ENCODE measurements at regions not wholly inside any gene's neighbourhood (a gene's known extent, or its start where the extent isn't known, plus 50 kb on each side); places are given as distances from the start of the nearest gene placed in this dataset.

DNA sequence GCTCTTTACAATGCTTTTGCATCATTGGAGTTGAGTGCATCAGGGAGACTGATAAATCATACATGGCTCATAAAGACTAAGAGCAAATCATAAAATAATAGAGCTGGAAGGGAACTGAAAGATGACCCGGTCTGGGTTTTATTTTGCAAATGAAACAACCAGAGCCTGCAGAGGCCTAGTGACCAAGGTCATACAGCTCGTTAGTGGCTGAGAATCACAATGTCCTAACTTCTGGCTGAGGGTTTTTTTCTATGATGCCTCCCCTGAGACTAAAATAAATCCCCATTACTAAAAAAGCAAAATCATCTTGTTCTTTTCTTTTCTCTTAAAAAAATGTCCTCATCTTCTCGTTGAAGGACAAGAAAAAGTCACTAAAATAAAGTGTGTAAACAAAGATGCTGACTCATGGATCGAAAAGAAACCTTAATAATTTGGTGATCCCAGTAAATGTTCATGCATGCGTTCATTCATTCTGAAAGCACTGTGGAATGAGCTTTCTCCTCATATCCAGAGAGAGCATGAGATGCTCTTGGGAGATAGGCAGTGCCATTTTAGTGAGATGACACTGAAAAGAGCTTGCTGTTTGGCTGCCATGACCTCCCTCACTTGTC, 107.8 kb upstream of the PHYHIPL start:
- H3K36me3 ChIP-seq, result no peaks in the 10 kb centered on the region
- no peak overlapping the region for H3K27ac ChIP-seq
- ATAC-seq (no peak), DNase-seq (no peak)
- TF ChIP-seq, protein P1, sequence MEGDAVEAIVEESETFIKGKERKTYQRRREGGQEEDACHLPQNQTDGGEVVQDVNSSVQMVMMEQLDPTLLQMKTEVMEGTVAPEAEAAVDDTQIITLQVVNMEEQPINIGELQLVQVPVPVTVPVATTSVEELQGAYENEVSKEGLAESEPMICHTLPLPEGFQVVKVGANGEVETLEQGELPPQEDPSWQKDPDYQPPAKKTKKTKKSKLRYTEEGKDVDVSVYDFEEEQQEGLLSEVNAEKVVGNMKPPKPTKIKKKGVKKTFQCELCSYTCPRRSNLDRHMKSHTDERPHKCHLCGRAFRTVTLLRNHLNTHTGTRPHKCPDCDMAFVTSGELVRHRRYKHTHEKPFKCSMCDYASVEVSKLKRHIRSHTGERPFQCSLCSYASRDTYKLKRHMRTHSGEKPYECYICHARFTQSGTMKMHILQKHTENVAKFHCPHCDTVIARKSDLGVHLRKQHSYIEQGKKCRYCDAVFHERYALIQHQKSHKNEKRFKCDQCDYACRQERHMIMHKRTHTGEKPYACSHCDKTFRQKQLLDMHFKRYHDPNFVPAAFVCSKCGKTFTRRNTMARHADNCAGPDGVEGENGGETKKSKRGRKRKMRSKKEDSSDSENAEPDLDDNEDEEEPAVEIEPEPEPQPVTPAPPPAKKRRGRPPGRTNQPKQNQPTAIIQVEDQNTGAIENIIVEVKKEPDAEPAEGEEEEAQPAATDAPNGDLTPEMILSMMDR (IDR thresholded peaks at IDR 0.05), result no peak
- H3K9me3 ChIP-seq, result no peaks in the 10 kb centered on the region
- no peaks in the 10 kb centered on the region for H3K27me3 ChIP-seq
- intact Hi-C loops (cut with DNase I), result no loop called here
- H3K4me3 ChIP-seq, result no peak overlapping the region
- no peaks in the 10 kb centered on the region for H3K4me1 ChIP-seq

DNA sequence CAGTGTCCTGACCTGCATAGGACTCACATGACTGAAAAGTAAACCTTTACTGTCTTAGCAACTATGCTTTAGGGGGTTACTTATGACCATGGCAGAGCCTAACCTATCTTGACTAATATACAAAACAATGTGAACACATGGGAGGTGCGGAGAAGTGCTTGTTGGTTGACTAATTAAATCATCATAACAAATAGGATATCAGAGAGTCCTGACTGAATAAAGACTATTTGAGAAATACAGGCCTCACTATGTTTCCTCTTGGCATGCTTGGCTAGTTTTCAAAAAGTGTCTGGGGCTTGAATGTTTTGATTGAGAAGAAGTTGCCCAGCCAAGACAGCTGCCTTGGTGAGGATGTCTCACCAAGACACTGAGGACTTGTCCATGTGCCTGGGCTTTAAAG, 104.4 kb upstream of the PHYHIPL start:
- ATAC-seq (no peak), DNase-seq (no peak)
- TF ChIP-seq, protein P1 (IDR thresholded peaks at IDR 0.05), result no peak
- no peaks in the 10 kb centered on the region for H3K4me1 ChIP-seq
- no peak overlapping the region for H3K4me3 ChIP-seq
- no peaks in the 10 kb centered on the region for H3K27me3 ChIP-seq
- H3K27ac ChIP-seq, result no peak overlapping the region
- intact Hi-C loops (cut with DNase I), result no loop called here
- no peaks in the 10 kb centered on the region for H3K36me3 ChIP-seq
- H3K9me3 ChIP-seq, result no peaks in the 10 kb centered on the region

- TF ChIP-seq, protein P1 (IDR thresholded peaks at IDR 0.05), result no peak
- no peaks in the 10 kb centered on the region for H3K27me3 ChIP-seq
- H3K4me1 ChIP-seq, result no peaks in the 10 kb centered on the region
- H3K36me3 ChIP-seq, result no peaks in the 10 kb centered on the region
- no peak overlapping the region for H3K27ac ChIP-seq
- DNase-seq (no peak), ATAC-seq (peak; percentile 65)
- H3K9me3 ChIP-seq, result no peaks in the 10 kb centered on the region
- intact Hi-C loops (cut with DNase I), result no loop called here
- H3K4me3 ChIP-seq, result no peak overlapping the region
Measured at GRCh38 chr10:59073456-59074053, 102.9 kb upstream of the PHYHIPL start.

- ATAC-seq, result no peak
- intact Hi-C loops (cut with DNase I), result no loop called here
- no peak for DNase-seq
- Histone ChIP-seq H3K27me3 (no peaks in the 10 kb centered on the region), H3K27ac (no peak overlapping the region), H3K4me1 (no peaks in the 10 kb centered on the region), H3K4me3 (no peak overlapping the region), H3K9me3 (no peaks in the 10 kb centered on the region), H3K36me3 (no peaks in the 10 kb centered on the region)
- TF ChIP-seq, protein P1 (IDR thresholded peaks at IDR 0.05), result no peak
Measured at GRCh38 chr10:59075576-59075975, 100.9 kb upstream of the PHYHIPL start.

GRCh38 chr10:59077855-59078254, 98.6 kb upstream of the PHYHIPL start:
- H3K4me3 ChIP-seq, result no peak overlapping the region
- H3K4me1 ChIP-seq, result no peaks in the 10 kb centered on the region
- no peak overlapping the region for H3K27ac ChIP-seq
- H3K27me3 ChIP-seq, result no peaks in the 10 kb centered on the region
- intact Hi-C loops (cut with DNase I), result no loop called here
- H3K9me3 ChIP-seq, result no peaks in the 10 kb centered on the region
- DNase-seq (no peak), ATAC-seq (no peak)
- no peaks in the 10 kb centered on the region for H3K36me3 ChIP-seq
- TF ChIP-seq, protein P1 (IDR thresholded peaks at IDR 0.05), result no peak
